Hippocampal formation (tissue), 2 donors: ENCODE measurements at regions not wholly inside any gene's neighbourhood (a gene's known extent, or its start where the extent isn't known, plus 50 kb on each side); places are given as distances from the start of the nearest gene placed in this dataset.
A peak's percentile ranks its signal among the peaks of the same experiment; 100 is the strongest.
"Not testable (repeated sequence)": the region's sequence is repeated elsewhere in the genome, so short reads cannot be mapped to it uniquely, and the experiment has no call there.

Experiments
- DNase-seq, 2 donors: peaks; one replicate each; lab custom pipeline; 2025; lab: John Stamatoyannopoulos, UW

GRCh38 chr1:60665311-60665710 lies 417.1 kb upstream of the NFIA start:
- DNase-seq: no peak

GRCh38 chr1:60664086-60664625 lies 418.2 kb upstream of the NFIA start:
- DNase-seq: no peak

- no peak for DNase-seq
These were observed 419.8 kb upstream of the NFIA start for GRCh38 chr1:60662486-60663044.

GRCh38 chr1:60657926-60658325 lies 424.4 kb upstream of the NFIA start:
- DNase-seq: peak; percentile 7 to 21

GRCh38 chr1:60655679-60656355 lies 426.5 kb upstream of the NFIA start:
- DNase-seq: peak in 1 of 2 donors; percentile 27

- DNase-seq: not testable (repeated sequence)
These were observed 442.3 kb upstream of the NFIA start for GRCh38 chr1:60640033-60640551.

- no peak for DNase-seq
These were observed 443.1 kb upstream of the NFIA start for GRCh38 chr1:60639287-60639686.

- no peak for DNase-seq
These were observed 444.7 kb upstream of the NFIA start for GRCh38 chr1:60637651-60638050.

- DNase-seq: no peak
These were observed 445.4 kb upstream of the NFIA start for GRCh38 chr1:60636946-60637345.

GRCh38 chr1:60634106-60634505 lies 448.3 kb upstream of the NFIA start:
- no peak for DNase-seq

- DNase-seq: peak; percentile 9 to 48
These were observed 459.9 kb upstream of the NFIA start for GRCh38 chr1:60622486-60622885.

GRCh38 chr1:60621368-60621851 lies 461.0 kb upstream of the NFIA start:
- peak in 1 of 2 donors; percentile 58 for DNase-seq

- no peak for DNase-seq
These were observed 462.3 kb upstream of the NFIA start for GRCh38 chr1:60620087-60620486.

GRCh38 chr1:60619581-60619980 lies 462.8 kb upstream of the NFIA start:
- DNase-seq: no peak

- no peak for DNase-seq
These were observed 466.7 kb upstream of the NFIA start for GRCh38 chr1:60615666-60616065.

- no peak for DNase-seq
These were observed 469.6 kb upstream of the NFIA start for GRCh38 chr1:60612790-60613189.

- not testable (repeated sequence) for DNase-seq
These were observed 475.4 kb upstream of the NFIA start for GRCh38 chr1:60606921-60607320.

- no peak for DNase-seq
These were observed 481.8 kb upstream of the NFIA start for GRCh38 chr1:60600532-60600931.

- DNase-seq: no peak
These were observed 482.8 kb upstream of the NFIA start for GRCh38 chr1:60599574-60599973.

- DNase-seq: no peak
These were observed 484.1 kb upstream of the NFIA start for GRCh38 chr1:60598041-60598910.

GRCh38 chr1:60596791-60597750 lies 485.3 kb upstream of the NFIA start:
- no peak for DNase-seq
